Bone marrow (tissue), 2 donors: ENCODE measurements at regions not wholly inside any gene's neighbourhood (a gene's known extent, or its start where the extent isn't known, plus 50 kb on each side); places are given as distances from the start of the nearest gene placed in this dataset.

Experiments used
- DNase-seq, 2 donors: peaks; one replicate each; lab custom pipeline; 2025; lab: John Stamatoyannopoulos, UW

- DNase-seq = no peak
These were observed 204.0 kb upstream of the GHITM start for GRCh38 chr10:83935339-83935736.

- no peak for DNase-seq
These were observed 203.4 kb upstream of the GHITM start for GRCh38 chr10:83935911-83936310.

- DNase-seq = no peak
These were observed 202.1 kb upstream of the GHITM start for GRCh38 chr10:83937161-83937560.

GRCh38 chr10:83937826-83938225 lies 201.5 kb upstream of the GHITM start:
- no peak for DNase-seq

GRCh38 chr10:83941189-83941588 lies 198.1 kb upstream of the GHITM start:
- no peak for DNase-seq

GRCh38 chr10:83942410-83942809 lies 196.9 kb upstream of the GHITM start:
- no peak for DNase-seq

- no peak for DNase-seq
These were observed 196.3 kb upstream of the GHITM start for GRCh38 chr10:83943049-83943448.

- no peak for DNase-seq
These were observed 195.4 kb upstream of the GHITM start for GRCh38 chr10:83943920-83944319.

GRCh38 chr10:83945982-83946718 lies 193.2 kb upstream of the GHITM start:
- DNase-seq = no peak

GRCh38 chr10:83952314-83952713 lies 187.0 kb upstream of the GHITM start:
- DNase-seq = no peak

GRCh38 chr10:83953589-83953988 lies 185.7 kb upstream of the GHITM start:
- DNase-seq = no peak

- no peak for DNase-seq
These were observed 185.0 kb upstream of the GHITM start for GRCh38 chr10:83954193-83954799.

GRCh38 chr10:83955406-83955805 lies 183.9 kb upstream of the GHITM start:
- no peak for DNase-seq

- DNase-seq = no peak
These were observed 182.0 kb upstream of the GHITM start for GRCh38 chr10:83957168-83957947.

GRCh38 chr10:83959328-83959727 lies 180.0 kb upstream of the GHITM start:
- DNase-seq = no peak

- DNase-seq = no peak
These were observed 179.2 kb upstream of the GHITM start for GRCh38 chr10:83960125-83960524.

- DNase-seq = no peak
These were observed 177.7 kb upstream of the GHITM start for GRCh38 chr10:83961620-83962019.

GRCh38 chr10:83963446-83963845 lies 175.9 kb upstream of the GHITM start:
- DNase-seq = no peak

GRCh38 chr10:83965473-83965872 lies 173.8 kb upstream of the GHITM start:
- DNase-seq = no peak

GRCh38 chr10:83968052-83968451 lies 171.3 kb upstream of the GHITM start:
- no peak for DNase-seq

- DNase-seq = no peak
These were observed 160.5 kb upstream of the GHITM start for GRCh38 chr10:83978681-83979383.

GRCh38 chr10:83982812-83983211 lies 156.5 kb upstream of the GHITM start:
- DNase-seq = no peak
